CD4-positive, alpha-beta T cell treated with Interleukin-15 for 1 hour (primary cell): ENCODE measurements at regions not wholly inside any gene's neighbourhood (a gene's known extent, or its start where the extent isn't known, plus 50 kb on each side); places are given as distances from the start of the nearest gene placed in this dataset.
"Not testable (repeated sequence)": the region's sequence is repeated elsewhere in the genome, so short reads cannot be mapped to it uniquely, and the experiment has no call there.

Experiments
- DNase-seq: peaks from one replicate; pipeline ENCODE4 v3.0.0-alpha.2; 2020

- DNase-seq: no peak
Measured at GRCh38 chr3:169029674-169030285, 633.7 kb downstream of the MECOM start.

- no peak for DNase-seq
Measured at GRCh38 chr3:169028716-169029115, 634.8 kb downstream of the MECOM start.

DNA sequence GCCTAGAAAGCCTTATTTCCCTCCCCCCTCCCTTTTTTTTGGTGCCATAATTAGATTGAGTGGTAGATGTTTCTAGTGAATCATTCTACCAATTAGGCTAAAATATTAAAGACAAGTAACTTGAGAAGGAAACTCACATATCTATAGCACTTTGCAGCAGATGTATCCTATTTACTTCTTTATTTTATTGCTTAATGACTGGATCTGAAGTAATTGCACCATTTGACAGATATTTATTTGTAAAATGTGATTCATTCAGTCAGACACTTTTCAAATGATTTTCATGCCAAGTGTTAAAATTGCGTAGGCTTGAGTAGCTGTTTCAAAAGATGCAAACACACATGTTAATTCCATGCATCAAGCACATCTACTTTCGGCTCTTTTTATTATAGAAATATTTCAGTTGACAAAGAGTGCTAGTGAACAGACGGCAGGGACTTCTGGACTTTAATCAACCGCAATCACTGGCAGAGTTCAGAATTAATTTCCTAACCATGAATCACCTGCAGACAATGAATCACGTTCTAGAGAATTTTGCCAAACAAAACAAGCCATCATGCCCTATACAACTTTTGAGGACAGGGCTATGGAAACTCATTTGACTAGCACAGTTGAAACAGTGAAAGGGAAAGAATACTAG, 636.8 kb downstream of the MECOM start:
- no peak for DNase-seq

GRCh38 chr3:169022457-169022856, 641.1 kb downstream of the MECOM start:
- no peak for DNase-seq

- no peak for DNase-seq
Measured at GRCh38 chr3:169020371-169020770, 643.1 kb downstream of the MECOM start.

DNA sequence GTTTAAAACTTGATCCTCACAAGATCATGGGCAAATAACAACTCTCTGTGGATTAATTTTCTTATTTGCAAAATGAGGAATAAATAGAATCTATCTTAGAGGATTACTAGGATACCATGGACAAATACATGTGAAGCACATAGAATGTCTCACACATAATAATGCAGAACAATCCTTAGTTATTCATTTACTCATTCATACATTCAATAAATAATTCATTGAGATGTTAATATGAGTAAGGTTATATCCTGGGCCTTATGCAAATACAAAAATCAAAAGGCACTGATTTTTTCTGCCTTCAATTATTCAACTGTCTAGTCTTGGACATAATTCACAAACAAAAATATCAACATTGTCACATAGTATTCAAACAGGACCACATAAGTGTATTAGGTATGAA, 654.1 kb downstream of the MECOM start:
- DNase-seq: no peak

GRCh38 chr3:169008776-169009358, 654.6 kb downstream of the MECOM start:
- DNase-seq: no peak

DNA sequence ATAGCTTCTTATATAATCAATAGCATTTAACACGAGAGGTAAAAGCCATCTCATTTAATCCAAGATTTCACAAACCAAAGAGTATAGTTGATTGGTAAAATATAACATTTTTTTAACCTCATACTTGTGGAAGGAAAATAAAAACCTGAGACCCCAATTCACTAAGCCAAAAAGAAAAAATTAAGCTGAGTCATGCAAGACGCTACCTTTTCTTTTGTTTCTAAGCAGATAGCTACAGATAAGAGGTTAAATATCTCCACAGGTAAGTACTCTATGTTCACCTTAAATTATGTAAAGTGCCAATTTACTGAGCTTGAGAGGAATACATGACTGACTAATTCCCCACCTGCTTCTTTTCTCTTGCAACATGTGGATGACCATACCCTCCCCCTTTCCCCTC, 656.4 kb downstream of the MECOM start:
- no peak for DNase-seq

DNA sequence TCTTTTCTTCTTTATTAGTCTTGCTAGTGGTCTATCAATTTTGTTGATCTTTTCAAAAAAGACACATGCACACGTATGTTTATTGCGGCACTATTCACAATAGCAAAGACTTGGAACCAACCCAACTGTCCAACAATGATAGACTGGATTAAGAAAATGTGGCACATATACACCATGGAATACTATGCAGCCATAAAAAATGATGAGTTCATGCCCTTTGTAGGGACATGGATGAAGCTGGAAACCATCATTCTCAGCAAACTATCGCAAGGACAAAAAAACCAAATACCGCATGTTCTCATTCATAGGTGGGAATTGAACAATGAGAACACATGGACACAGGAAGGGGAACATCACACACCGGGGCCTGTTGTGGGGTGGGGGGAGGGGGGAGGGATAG, 657.1 kb downstream of the MECOM start:
- DNase-seq: not testable (repeated sequence)

- DNase-seq: no peak
Measured at GRCh38 chr3:169002689-169003088, 660.8 kb downstream of the MECOM start.

DNA sequence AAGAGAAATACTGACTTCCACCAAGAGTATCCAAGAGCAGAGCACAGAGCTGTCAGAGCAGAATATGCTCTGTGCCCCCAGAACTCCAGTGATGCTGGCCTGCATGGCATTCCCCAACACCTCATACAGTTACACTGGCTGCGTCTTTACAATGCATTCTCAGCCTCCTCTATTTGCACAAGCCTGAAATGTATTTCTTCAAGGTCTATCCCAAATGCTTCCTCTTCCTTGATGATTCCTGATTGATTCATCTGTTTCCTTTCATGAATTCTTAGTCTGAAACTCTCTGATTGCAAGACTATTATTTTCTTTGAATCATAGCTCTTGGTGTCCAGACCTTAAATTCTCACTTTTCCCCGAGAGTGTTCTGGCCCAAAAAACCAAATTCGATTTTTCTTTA, 664.7 kb downstream of the MECOM start:
- no peak for DNase-seq

DNA sequence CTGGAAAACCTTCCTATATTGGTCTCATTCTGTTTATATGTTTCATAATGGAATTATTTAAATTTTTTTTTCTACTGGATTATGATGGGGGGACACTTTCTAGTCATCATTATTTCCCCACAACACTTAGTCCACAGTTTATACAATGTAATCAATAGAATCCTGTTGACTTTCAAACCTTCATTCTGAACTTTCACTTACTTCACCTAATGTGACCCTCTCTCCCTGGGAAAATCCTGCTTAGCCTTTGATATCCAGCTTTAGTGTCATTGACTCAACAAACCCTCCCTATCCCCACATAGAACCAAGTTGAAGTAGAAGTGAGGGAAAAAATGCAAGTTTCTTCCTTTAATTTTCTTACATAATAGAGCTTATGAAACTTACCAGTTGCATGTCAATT, 666.0 kb downstream of the MECOM start:
- no peak for DNase-seq

- no peak for DNase-seq
Measured at GRCh38 chr3:168996622-168997021, 666.9 kb downstream of the MECOM start.

DNA sequence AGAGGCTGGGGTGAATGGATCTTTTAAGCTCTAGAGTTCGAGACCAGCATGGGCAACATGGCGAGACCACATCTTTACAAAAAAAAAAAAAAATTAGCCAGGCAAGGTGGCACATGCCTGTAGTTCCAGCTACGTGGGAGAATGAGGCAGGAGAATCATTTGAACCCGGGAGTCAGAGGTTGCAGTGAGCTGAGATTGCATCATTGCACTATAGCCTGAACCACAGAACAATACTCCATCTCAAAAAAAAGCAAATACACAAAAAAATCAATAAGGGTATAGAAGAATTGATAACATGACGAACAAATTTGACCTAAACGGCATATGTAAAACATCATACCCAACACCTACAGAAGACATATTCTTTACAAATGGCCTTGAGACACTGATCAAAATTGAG, 668.4 kb downstream of the MECOM start:
- DNase-seq: no peak

DNA sequence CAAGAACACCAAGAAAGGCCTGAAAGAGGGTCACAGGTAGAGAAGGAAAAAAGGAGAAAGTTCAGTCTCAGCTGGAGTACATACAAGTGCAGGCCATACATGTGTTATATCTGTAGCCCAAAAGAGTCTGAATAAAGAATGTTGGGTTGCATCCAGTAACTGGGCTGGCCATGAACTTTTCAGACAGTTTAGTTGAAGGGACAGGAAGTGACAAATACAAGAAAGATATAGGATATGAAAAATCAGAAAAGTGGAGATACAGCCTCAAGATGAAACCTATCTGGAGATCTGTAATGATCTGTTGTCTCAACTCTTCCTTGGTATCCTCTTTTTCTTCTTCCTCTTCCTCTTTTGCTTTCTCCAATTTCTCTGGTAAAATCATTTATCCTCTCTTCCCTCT, 671.7 kb downstream of the MECOM start:
- DNase-seq: no peak

- DNase-seq: no peak
Measured at GRCh38 chr3:168990621-168991020, 672.9 kb downstream of the MECOM start.

- no peak for DNase-seq
Measured at GRCh38 chr3:168990134-168990533, 673.4 kb downstream of the MECOM start.

- DNase-seq: no peak
Measured at GRCh38 chr3:168989396-168989795, 674.1 kb downstream of the MECOM start.

GRCh38 chr3:168988853-168989252, 674.7 kb downstream of the MECOM start:
- DNase-seq: no peak

GRCh38 chr3:168984872-168985271, 678.6 kb downstream of the MECOM start:
- no peak for DNase-seq

GRCh38 chr3:168983046-168983445, 680.5 kb downstream of the MECOM start:
- no peak for DNase-seq

- no peak for DNase-seq
Measured at GRCh38 chr3:168981396-168981795, 682.1 kb downstream of the MECOM start.

DNA sequence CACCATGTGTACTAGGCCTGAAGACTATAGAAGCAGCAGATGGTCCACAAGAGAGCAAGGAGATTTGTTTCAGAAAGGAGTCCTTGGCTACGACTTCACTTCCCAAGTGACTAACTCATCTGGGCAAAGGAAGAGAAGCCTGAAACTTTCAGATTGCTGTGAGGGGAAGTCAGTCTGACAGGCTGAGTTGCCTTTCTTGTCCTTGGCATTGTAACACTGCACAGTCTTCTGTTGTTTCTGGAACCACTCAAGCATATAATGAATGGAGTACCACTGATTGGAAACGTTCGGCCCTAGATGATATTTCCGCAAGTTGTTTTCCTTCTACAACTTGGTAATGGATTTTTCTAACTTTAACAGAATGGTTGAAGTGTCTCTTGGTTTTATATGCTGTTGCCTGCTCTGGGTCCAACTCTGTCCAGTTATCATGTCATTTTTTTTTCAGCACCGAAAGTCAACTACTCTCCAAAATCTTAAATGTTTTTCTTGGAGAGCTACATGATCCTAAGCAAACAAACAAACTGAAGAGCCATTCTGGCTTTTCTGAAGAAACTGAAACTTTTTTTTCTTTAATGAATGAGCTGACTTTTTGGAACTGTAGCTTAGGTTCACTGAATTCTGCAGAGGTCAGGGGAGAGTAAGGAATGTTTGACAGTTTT, 685.7 kb downstream of the MECOM start:
- no peak for DNase-seq

DNA sequence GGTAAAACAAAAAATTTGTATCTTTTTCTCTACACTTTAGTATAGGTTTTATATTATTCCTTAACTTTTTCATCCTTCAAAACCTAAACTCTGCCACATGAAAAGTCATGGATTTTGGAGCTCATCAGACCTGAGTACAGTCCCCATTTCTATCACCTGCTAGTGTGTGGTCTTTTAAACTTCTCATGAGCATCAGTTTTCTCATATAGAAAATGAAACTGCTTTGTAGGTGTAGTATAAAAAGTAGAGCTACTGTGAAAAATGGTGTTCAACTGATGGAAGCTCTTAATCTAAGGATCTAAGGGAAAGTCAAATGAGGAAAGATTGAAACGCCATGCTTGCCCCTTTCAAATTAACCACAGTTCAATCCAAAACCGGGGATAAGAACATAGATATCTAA, 686.5 kb downstream of the MECOM start:
- DNase-seq: no peak
